ENCODE measurements at regions not wholly inside any gene's neighbourhood (a gene's known extent, or its start where the extent isn't known, plus 50 kb on each side); places are given as distances from the start of the nearest gene placed in this dataset.
"Not testable (repeated sequence)": the region's sequence is repeated elsewhere in the genome, so short reads cannot be mapped to it uniquely, and the experiment has no call there.

GRCh38 chr20:12074111-12074655 is 156.5 kb downstream of the BTBD3 start:
- DNase-seq = no peak

GRCh38 chr20:12076200-12076599 is 158.5 kb downstream of the BTBD3 start:
- DNase-seq = no peak

GRCh38 chr20:12077875-12078274 is 160.2 kb downstream of the BTBD3 start:
- DNase-seq = no peak

GRCh38 chr20:12079490-12079889 is 161.8 kb downstream of the BTBD3 start:
- DNase-seq = no peak

GRCh38 chr20:12083269-12083668 is 165.6 kb downstream of the BTBD3 start:
- DNase-seq = no peak

- DNase-seq = no peak
Measured at GRCh38 chr20:12084482-12084881, 166.8 kb downstream of the BTBD3 start.

GRCh38 chr20:12086359-12086758 is 168.7 kb downstream of the BTBD3 start:
- no peak for DNase-seq

- no peak for DNase-seq
Measured at GRCh38 chr20:12090920-12091319, 173.2 kb downstream of the BTBD3 start.

GRCh38 chr20:12093057-12093796 is 175.5 kb downstream of the BTBD3 start:
- no peak for DNase-seq

- DNase-seq = not testable (repeated sequence)
Measured at GRCh38 chr20:12093797-12094190, 176.1 kb downstream of the BTBD3 start.

GRCh38 chr20:12095180-12095920 is 177.7 kb downstream of the BTBD3 start:
- DNase-seq = no peak

GRCh38 chr20:12098421-12098820 is 180.7 kb downstream of the BTBD3 start:
- no peak for DNase-seq

- no peak for DNase-seq
Measured at GRCh38 chr20:12108846-12109245, 191.2 kb downstream of the BTBD3 start.

- no peak for DNase-seq
Measured at GRCh38 chr20:12110274-12110673, 192.6 kb downstream of the BTBD3 start.

GRCh38 chr20:12110711-12111110 is 193.0 kb downstream of the BTBD3 start:
- no peak for DNase-seq

GRCh38 chr20:12111431-12112088 is 193.9 kb downstream of the BTBD3 start:
- no peak for DNase-seq

GRCh38 chr20:12112089-12112474 is 194.4 kb downstream of the BTBD3 start:
- no peak for DNase-seq

GRCh38 chr20:12112665-12113064 is 195.0 kb downstream of the BTBD3 start:
- DNase-seq = no peak

GRCh38 chr20:12113075-12113467 is 195.4 kb downstream of the BTBD3 start:
- no peak for DNase-seq

GRCh38 chr20:12113468-12114371 is 196.0 kb downstream of the BTBD3 start:
- DNase-seq = no peak

- DNase-seq = not testable (repeated sequence)
Measured at GRCh38 chr20:12129114-12129513, 211.4 kb downstream of the BTBD3 start.

GRCh38 chr20:12129532-12129931 is 211.8 kb downstream of the BTBD3 start:
- not testable (repeated sequence) for DNase-seq

- no peak for DNase-seq
Measured at GRCh38 chr20:12130781-12131180, 213.1 kb downstream of the BTBD3 start.

All from NCI-H1436 (cell line).